B cell (primary cell): ENCODE measurements at regions not wholly inside any gene's neighbourhood (a gene's known extent, or its start where the extent isn't known, plus 50 kb on each side); places are given as distances from the start of the nearest gene placed in this dataset.

Experiments
- ATAC-seq: fragments of 200-7000 bp; cut with Tn5 transposase; one replicate; pipeline ENCODE4 v1.10.0; 2021; ENCODE audit warnings: low read depth, mild to moderate bottlenecking, moderate number of reproducible peaks, moderate library complexity
- CTCF ChIA-PET: fragments of 350-600 bp; sonication (Branson Sonifier 250); formaldehyde crosslinking; loops from one replicate; lab custom pipeline; 2021; ENCODE audit warnings: antibody characterized with exemption, inconsistent platforms; lab: Charles Lee
- POLR2A ChIA-PET: fragments of 350-600 bp; sonication (Branson Sonifier 250); formaldehyde crosslinking; loops from one replicate; lab custom pipeline; 2021; ENCODE audit warnings: antibody characterized with exemption; lab: Charles Lee
- DNase-seq: peaks from one replicate; pipeline ENCODE4 v3.0.0; 2013
- H2AFZ ChIP-seq: 2 replicates; pipeline ENCODE4 v1.6.1; 2012; ENCODE audit warnings: mild to moderate bottlenecking, low read depth, low read length; ENCODE audit not compliant: insufficient read depth, poor library complexity, severe bottlenecking
- H3K27ac ChIP-seq, 2 donors: 1 replicate in 1 of 2; 2 replicates in 1 of 2; pipeline ENCODE4 v1.5.1; 2012 to 2013; ENCODE audit warnings: low read length in 2 of 2, mild to moderate bottlenecking in 2 of 2, moderate library complexity in 1 of 2
- H3K27me3 ChIP-seq, 4 experiments: fragments of 200-600 bp in 1 of 4; sonication (generic) in 1 of 4; replicated peaks in 1 of 4; 1 replicate in 2 of 4; 2 replicates in 2 of 4; pipeline versions ENCODE4 v1.6.1 to v1.7.0; 2013 to 2016; ENCODE audit warnings: low read length in 3 of 4, mild to moderate bottlenecking in 2 of 4, mixed read lengths in 1 of 4, moderate library complexity in 1 of 4; ENCODE audit not compliant: insufficient read depth in 4 of 4, control insufficient read depth in 3 of 4; ENCODE audit errors: control extremely low read depth in 1 of 4
- H3K36me3 ChIP-seq, 2 experiments: replicated peaks in 1 of 2; 1 replicate in 1 of 2; 2 replicates in 1 of 2; pipeline versions ENCODE4 v1.6.1 to v1.7.1; 2013; ENCODE audit warnings: low read length in 1 of 2; ENCODE audit not compliant: insufficient read depth in 2 of 2, control insufficient read depth in 1 of 2; ENCODE audit errors: control extremely low read depth in 1 of 2, extremely low read depth in 1 of 2
- H3K4me1 ChIP-seq, 2 donors: fragments of 200-600 bp in 1 of 2; sonication (generic) in 1 of 2; 1 replicate in 1 of 2; 2 replicates in 1 of 2; pipeline versions ENCODE4 v1.5.1 to v1.6.1; 2013 to 2017; ENCODE audit warnings: low read length in 2 of 2; ENCODE audit not compliant: control insufficient read depth in 2 of 2, insufficient read depth in 2 of 2
- H3K4me2 ChIP-seq: replicated peaks from 2 replicates; pipeline ENCODE3; 2012; ENCODE audit warnings: mild to moderate bottlenecking, low read depth, low read length; ENCODE audit not compliant: poor library complexity, severe bottlenecking
- H3K4me3 ChIP-seq, 5 experiments: fragments of 200-600 bp in 1 of 5; sonication (generic) in 1 of 5; 1 replicate in 3 of 5; 2 replicates in 2 of 5; pipeline versions ENCODE4 v1.5.1 to v1.7.0; 2011 to 2016; ENCODE audit warnings: low read length in 4 of 5, mild to moderate bottlenecking in 4 of 5, low read depth in 2 of 5, control low read depth in 1 of 5, moderate library complexity in 1 of 5; ENCODE audit not compliant: insufficient read depth in 1 of 5; ENCODE audit errors: control extremely low read depth in 1 of 5, extremely low read depth in 1 of 5
- H3K79me2 ChIP-seq: fragments of 200-600 bp; sonication (generic); one replicate; pipeline ENCODE4 v1.6.0; 2016; ENCODE audit warnings: low read length; ENCODE audit not compliant: control insufficient read depth, insufficient read depth
- H3K9ac ChIP-seq: fragments of 200-600 bp; sonication (generic); 2 replicates; pipeline ENCODE4 v1.6.1; 2017; ENCODE audit warnings: mild to moderate bottlenecking, low read length, moderate library complexity
- H3K9me3 ChIP-seq, 3 donors: one replicate each; pipeline versions ENCODE4 v1.6.1 to v1.7.1; 2013; ENCODE audit warnings: low read length in 2 of 3; ENCODE audit not compliant: control insufficient read depth in 2 of 3, insufficient read depth in 1 of 3; ENCODE audit errors: control extremely low read depth in 1 of 3
- H4K20me1 ChIP-seq: 2 replicates; pipeline ENCODE4 v1.6.0; 2012; ENCODE audit warnings: mild to moderate bottlenecking, low read length; ENCODE audit not compliant: insufficient read depth, control insufficient read depth, poor library complexity, severe bottlenecking
- H3K27ac Mint-ChIP-seq: one replicate; pipeline ENCODE4 v1.8.0; 2021; ENCODE audit warnings: mixed read lengths
- H3K27me3 Mint-ChIP-seq: one replicate; pipeline ENCODE4 v1.8.0; 2021; ENCODE audit warnings: mixed read lengths
- H3K4me1 Mint-ChIP-seq: one replicate; pipeline ENCODE4 v1.8.0; 2021; ENCODE audit warnings: mixed read lengths
- H3K4me3 Mint-ChIP-seq: one replicate; pipeline ENCODE4 v1.8.0; 2021; ENCODE audit warnings: mixed read lengths
- H3K9me3 Mint-ChIP-seq: one replicate; pipeline ENCODE4 v1.8.0; 2022; ENCODE audit warnings: mixed read lengths; ENCODE audit not compliant: insufficient read depth
- CTCF ChIP-seq: fragments of 200-600 bp; IDR thresholded peaks from one replicate; pipeline ENCODE4 v1.8.0; 2022; ENCODE audit warnings: antibody characterized with exemption, mild to moderate bottlenecking
- EZH2 ChIP-seq: IDR thresholded peaks from 2 replicates; pipeline ENCODE4 v1.6.1; 2012; ENCODE audit warnings: borderline replicate concordance, low read depth, mild to moderate bottlenecking, moderate library complexity, low read length; ENCODE audit not compliant: insufficient read depth, poor library complexity, severe bottlenecking
- WGBS: methylation state at CpG from one replicate; pipeline ENCODE4 v1.1.5; 2013; ENCODE audit warnings: missing lambda C conversion rate; ENCODE audit not compliant: insufficient coverage; 5-methylcytosine and 5-hydroxymethylcytosine counted together
- intact Hi-C: fragments of 100-400 bp; cut with micrococcal nuclease; formaldehyde crosslinking; loops from one replicate; pipeline ENCODE4 v1.10.0; 2022

GRCh38 chr3:72633121-72633520 lies 215.1 kb downstream of the SHQ1 start:
- CTCF ChIA-PET, result no interaction called here
- ATAC-seq, result no peak
- intact Hi-C loops, result no loop called here

DNA sequence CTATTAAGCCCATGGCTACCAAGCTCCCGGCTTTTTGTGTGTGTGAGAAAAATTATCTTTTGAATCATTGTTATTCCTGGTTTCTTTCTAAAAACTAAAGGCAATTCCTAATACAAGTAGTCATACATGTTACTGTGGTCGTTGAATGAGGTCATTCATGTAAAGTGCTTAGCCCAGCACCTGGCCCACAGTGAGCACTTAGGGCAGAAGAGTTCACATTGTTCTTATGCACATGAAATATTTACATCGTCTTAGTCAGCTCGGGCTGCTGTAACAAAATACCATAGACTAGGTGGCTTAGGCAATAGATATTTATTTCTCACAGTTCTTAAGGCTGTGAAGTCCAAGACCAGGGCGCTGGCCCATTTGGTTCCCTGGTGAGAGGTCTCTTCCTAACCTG lies 216.1 kb downstream of the SHQ1 start:
- no CpG with 5 or more reads among the region's 5 CpGs for WGBS
- no peaks in the 10 kb centered on the region for H3K79me2 ChIP-seq
- peaks cover 20% of the 10 kb centered on the region in 2 donors for H3K4me1 ChIP-seq
- DNase-seq (no peak), ATAC-seq (no peak)
- Mint-ChIP-seq H3K4me3 (no peak overlapping the region), H3K4me1 (peaks cover 23% of the 10 kb centered on the region), H3K27me3 (peaks cover 17% of the 10 kb centered on the region), H3K27ac (no peak overlapping the region), H3K9me3 (no peaks in the 10 kb centered on the region)
- ChIA-PET POLR2A (no interaction called here), CTCF (interaction anchor here (1.2 kb wide), 1 partner anchor 9 kb away, joined by 3 read pairs; no protein-coding TSS in a partner anchor)
- H4K20me1 ChIP-seq, result no peaks in the 10 kb centered on the region
- peaks cover 0 to 14% (median 2%) of the 10 kb centered on the region in 4 experiments for H3K27me3 ChIP-seq
- H3K9ac ChIP-seq, result no peak overlapping the region
- H2AFZ ChIP-seq, result no peak overlapping the region
- intact Hi-C loops, result no loop called here
- H3K27ac ChIP-seq, result no peak overlapping the region
- H3K36me3 ChIP-seq, result no peaks in the 10 kb centered on the region
- H3K4me3 ChIP-seq, result no peak overlapping the region
- peaks cover 0 to 7% (median 0%) of the 10 kb centered on the region in 3 donors for H3K9me3 ChIP-seq
- TF ChIP-seq CTCF (no peak), EZH2 (no peak)
- no peak overlapping the region for H3K4me2 ChIP-seq

More at GRCh38 chr3:72633121-72633520, 215.1 kb downstream of the SHQ1 start:
- H3K4me2 ChIP-seq, result no peak overlapping the region
- no peaks in the 10 kb centered on the region for H3K36me3 ChIP-seq
- peaks cover 0 to 7% (median 0%) of the 10 kb centered on the region in 3 donors for H3K9me3 ChIP-seq
- Mint-ChIP-seq H3K4me1 (peaks cover 22% of the 10 kb centered on the region), H3K27ac (no peak overlapping the region), H3K27me3 (peaks cover 24% of the 10 kb centered on the region), H3K9me3 (no peaks in the 10 kb centered on the region), H3K4me3 (no peak overlapping the region)
- POLR2A ChIA-PET, result no interaction called here
- TF ChIP-seq CTCF, result no peak
- no peak for TF ChIP-seq EZH2
- peaks cover 19 to 22% of the 10 kb centered on the region in 2 donors for H3K4me1 ChIP-seq
- no peaks in the 10 kb centered on the region for H3K79me2 ChIP-seq
- H3K9ac ChIP-seq, result no peak overlapping the region
- DNase-seq, result no peak
- 88% methylated on average over 1 of the region's 4 CpGs for WGBS
- no peaks in the 10 kb centered on the region for H4K20me1 ChIP-seq
- H3K27ac ChIP-seq, result no peak overlapping the region
- H3K27me3 ChIP-seq, result peaks cover 0 to 17% (median 2%) of the 10 kb centered on the region in 4 experiments
- no peak overlapping the region for H3K4me3 ChIP-seq
- H2AFZ ChIP-seq, result no peak overlapping the region
